HEK293T (cell line): ENCODE measurements at regions not wholly inside any gene's neighbourhood (a gene's known extent, or its start where the extent isn't known, plus 50 kb on each side); places are given as distances from the start of the nearest gene placed in this dataset.

ENCODE experiments used
- ARNT ChIP-seq: fragments of 450-650 bp; IDR thresholded peaks from 2 replicates; pipeline ENCODE4 v1.6.1; 2017; ENCODE audit warnings: mild to moderate bottlenecking
- BHLHE40 ChIP-seq: fragments of 450-650 bp; IDR thresholded peaks from 2 replicates; pipeline ENCODE4 v1.6.1; 2016; ENCODE audit warnings: mild to moderate bottlenecking, moderate library complexity, borderline replicate concordance
- CTBP1 ChIP-seq: fragments of 450-650 bp; IDR thresholded peaks from 2 replicates; pipeline ENCODE4 v1.6.1; 2016; ENCODE audit warnings: borderline replicate concordance
- ELF4 ChIP-seq: fragments of 450-650 bp; IDR thresholded peaks from 2 replicates; pipeline ENCODE4 v1.6.1; 2017; ENCODE audit warnings: antibody characterized with exemption
- FOXA1 ChIP-seq: fragments of 450-650 bp; IDR thresholded peaks from 2 replicates; pipeline ENCODE4 v1.6.1; 2016; ENCODE audit warnings: mild to moderate bottlenecking
- FOXK2 ChIP-seq: fragments of 450-650 bp; IDR thresholded peaks from 2 replicates; pipeline ENCODE4 v1.6.1; 2016; ENCODE audit warnings: mild to moderate bottlenecking
- FOXM1 ChIP-seq: fragments of 450-650 bp; IDR thresholded peaks from 2 replicates; pipeline ENCODE4 v1.6.1; 2017; ENCODE audit warnings: mild to moderate bottlenecking, borderline replicate concordance
- HDGF ChIP-seq: fragments of 450-650 bp; IDR thresholded peaks from 2 replicates; pipeline ENCODE4 v1.6.1; 2017; ENCODE audit warnings: antibody characterized with exemption, borderline replicate concordance
- LEF1 ChIP-seq: fragments of 450-650 bp; IDR thresholded peaks from 2 replicates; pipeline ENCODE4 v1.6.1; 2017; ENCODE audit warnings: mild to moderate bottlenecking, borderline replicate concordance
- PKNOX1 ChIP-seq: fragments of 450-650 bp; IDR thresholded peaks from 2 replicates; pipeline ENCODE4 v1.6.1; 2016
- SP1 ChIP-seq: fragments of 450-650 bp; IDR thresholded peaks from 2 replicates; pipeline ENCODE4 v1.6.1; 2017
- SUZ12 ChIP-seq: fragments of 450-650 bp; IDR thresholded peaks from 2 replicates; pipeline ENCODE4 v1.6.1; 2016; ENCODE audit warnings: mild to moderate bottlenecking
- TARDBP ChIP-seq: fragments of 450-650 bp; IDR thresholded peaks from 2 replicates; pipeline ENCODE4 v1.6.1; 2016

GRCh38 chr13:22238269-22238668 lies 567.4 kb downstream of the FGF9 start:
- TF ChIP-seq FOXA1 (no peak), SUZ12 (no peak), BHLHE40 (no peak), HDGF (no peak), TARDBP (no peak), FOXM1 (no peak), ELF4 (no peak), SP1 (no peak), FOXK2 (no peak), ARNT (no peak), CTBP1 (no peak), PKNOX1 (no peak), LEF1 (no peak)
